ENCODE measurements at regions not wholly inside any gene's neighbourhood (a gene's known extent, or its start where the extent isn't known, plus 50 kb on each side); places are given as distances from the start of the nearest gene placed in this dataset.

- no peak for ATAC-seq
- TF ChIP-seq PPARA (CRISPR knock-in tag; IDR thresholded peaks at IDR 0.05; ENCODE audit: borderline replicate concordance): no peak
- no peak for TF ChIP-seq ARNTL (CRISPR knock-in tag; IDR thresholded peaks at IDR 0.05; ENCODE audit: borderline replicate concordance, low read depth)
- TF ChIP-seq ZC3H10 (CRISPR knock-in tag; IDR thresholded peaks at IDR 0.05): no peak
- TF ChIP-seq GLIS3 (CRISPR knock-in tag; IDR thresholded peaks at IDR 0.05): no peak
- no peak for TF ChIP-seq CSRNP3 (CRISPR knock-in tag; IDR thresholded peaks at IDR 0.05)
- TF ChIP-seq OSR1 (CRISPR knock-in tag; IDR thresholded peaks at IDR 0.05): no peak
- no peak for TF ChIP-seq ISL1 (CRISPR knock-in tag; IDR thresholded peaks at IDR 0.05)
- no peak for TF ChIP-seq PATZ1 (CRISPR knock-in tag; IDR thresholded peaks at IDR 0.05; ENCODE audit: borderline replicate concordance)
- no peak for TF ChIP-seq RARB (CRISPR knock-in tag; IDR thresholded peaks at IDR 0.05)
- TF ChIP-seq CREB5 (CRISPR knock-in tag; IDR thresholded peaks at IDR 0.05; ENCODE audit: low read depth): no peak
- no peak for TF ChIP-seq SNAI2 (CRISPR knock-in tag; IDR thresholded peaks at IDR 0.05)
- no peak for TF ChIP-seq ZFP30 (CRISPR knock-in tag; IDR thresholded peaks at IDR 0.05)
- no peak for TF ChIP-seq ZNF70 (CRISPR knock-in tag; IDR thresholded peaks at IDR 0.05)
- TF ChIP-seq ESRRG (CRISPR knock-in tag; IDR thresholded peaks at IDR 0.05): no peak
Observed at GRCh38 chr15:39059917-39060316, 495.3 kb upstream of the RASGRP1 start.

DNA sequence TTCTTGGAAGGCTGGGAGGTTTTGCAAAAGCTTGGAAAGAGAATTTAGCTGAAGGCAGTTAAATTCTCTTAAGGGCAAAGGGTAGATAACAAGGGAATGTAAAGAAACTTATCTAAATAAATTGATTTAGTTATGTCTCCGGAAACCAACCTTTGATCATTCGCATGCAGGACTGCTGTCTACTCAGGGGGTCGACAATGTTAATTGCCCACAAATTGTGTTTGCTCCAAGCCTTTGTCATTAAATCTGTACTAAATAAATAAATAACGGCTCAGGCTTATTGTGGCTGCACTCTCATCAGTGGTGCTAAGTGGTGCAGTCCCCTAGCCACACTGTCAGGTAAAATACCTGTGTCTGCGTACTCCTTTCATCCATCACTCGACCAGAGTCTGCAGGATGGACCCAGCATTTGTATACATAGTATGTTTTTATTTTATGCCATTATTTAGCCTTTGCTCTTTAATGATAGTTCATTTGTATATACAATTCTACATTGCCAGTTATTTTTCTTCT, 497.4 kb upstream of the RASGRP1 start:
- TF ChIP-seq CSRNP3 (CRISPR knock-in tag; IDR thresholded peaks at IDR 0.05) (no peak), GLIS3 (CRISPR knock-in tag; IDR thresholded peaks at IDR 0.05) (no peak), SNAI2 (CRISPR knock-in tag; IDR thresholded peaks at IDR 0.05) (no peak), OSR1 (CRISPR knock-in tag; IDR thresholded peaks at IDR 0.05) (no peak), TSHZ2 (CRISPR knock-in tag; IDR thresholded peaks at IDR 0.05) (no peak), CREB5 (CRISPR knock-in tag; IDR thresholded peaks at IDR 0.05; ENCODE audit: low read depth) (no peak), ZC3H10 (CRISPR knock-in tag; IDR thresholded peaks at IDR 0.05) (no peak), PPARA (CRISPR knock-in tag; IDR thresholded peaks at IDR 0.05; ENCODE audit: borderline replicate concordance) (no peak)
- no peak for ATAC-seq

- ATAC-seq: no peak
- no peak for TF ChIP-seq GLIS3 (CRISPR knock-in tag; IDR thresholded peaks at IDR 0.05)
- TF ChIP-seq CREB5 (CRISPR knock-in tag; IDR thresholded peaks at IDR 0.05; ENCODE audit: low read depth): no peak
- no peak for TF ChIP-seq BACH2 (CRISPR knock-in tag; IDR thresholded peaks at IDR 0.05; ENCODE audit: borderline replicate concordance)
- no peak for TF ChIP-seq TOX (CRISPR knock-in tag; IDR thresholded peaks at IDR 0.05; ENCODE audit: borderline replicate concordance)
- no peak for TF ChIP-seq TCF4 (CRISPR knock-in tag; IDR thresholded peaks at IDR 0.05; ENCODE audit: borderline replicate concordance)
- TF ChIP-seq PPARA (CRISPR knock-in tag; IDR thresholded peaks at IDR 0.05; ENCODE audit: borderline replicate concordance): no peak
- TF ChIP-seq ESRRG (CRISPR knock-in tag; IDR thresholded peaks at IDR 0.05): no peak
- TF ChIP-seq ZFP3 (CRISPR knock-in tag; IDR thresholded peaks at IDR 0.05): no peak
- no peak for TF ChIP-seq ZC3H10 (CRISPR knock-in tag; IDR thresholded peaks at IDR 0.05)
- no peak for TF ChIP-seq ZNF565 (CRISPR knock-in tag; conservative IDR thresholded peaks at IDR 0.05; ENCODE audit: low read depth)
- no peak for TF ChIP-seq TSHZ2 (CRISPR knock-in tag; IDR thresholded peaks at IDR 0.05)
- no peak for TF ChIP-seq ZNF8 (CRISPR knock-in tag; IDR thresholded peaks at IDR 0.05)
Observed at GRCh38 chr15:39066677-39067076, 502.1 kb upstream of the RASGRP1 start.
